ENCODE measurements at regions not wholly inside any gene's neighbourhood (a gene's known extent, or its start where the extent isn't known, plus 50 kb on each side); places are given as distances from the start of the nearest gene placed in this dataset.

- DNase-seq = no peak
Observed at GRCh38 chr3:54020436-54020835, 101.9 kb upstream of the CACNA2D3 start.

DNA sequence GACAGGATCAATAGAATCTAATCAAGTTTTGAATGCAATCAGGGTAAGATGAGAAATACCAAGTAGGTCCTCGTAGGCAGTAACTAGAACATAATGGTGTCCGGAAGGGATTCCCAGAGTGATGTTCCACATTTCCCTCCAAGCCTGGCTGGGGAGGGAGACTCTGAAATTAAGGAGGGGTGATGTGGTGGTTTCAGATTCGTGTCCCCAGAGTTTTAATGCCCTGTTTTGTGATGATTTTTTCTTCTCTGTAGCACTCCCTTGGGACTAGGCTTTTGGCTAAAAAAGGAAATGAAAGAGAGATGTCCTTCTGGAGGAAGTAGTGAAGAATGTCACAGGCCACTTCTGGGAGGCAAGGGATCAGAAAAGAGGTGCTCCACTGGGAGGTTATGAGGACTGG, 108.3 kb upstream of the CACNA2D3 start:
- DNase-seq = no peak

DNA sequence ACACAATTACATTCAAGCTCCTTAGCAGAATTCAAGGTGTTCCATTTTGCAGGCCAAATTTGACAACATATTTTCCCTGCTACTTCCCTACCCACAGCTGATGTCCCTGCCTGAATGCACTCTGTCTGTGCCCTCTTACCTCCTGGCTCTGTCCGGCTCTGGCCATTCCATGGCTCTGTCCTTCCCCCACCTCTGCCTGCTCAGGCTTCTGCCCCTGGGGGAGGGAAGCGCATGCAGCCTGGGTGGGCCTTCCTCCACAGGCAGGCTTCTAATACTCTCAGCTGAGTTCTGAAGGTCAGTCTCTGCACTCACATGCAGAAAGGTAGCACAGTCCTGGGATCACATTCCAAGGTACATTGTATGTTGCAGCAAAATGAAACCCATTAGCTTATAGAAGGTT, 113.6 kb upstream of the CACNA2D3 start:
- DNase-seq = no peak

DNA sequence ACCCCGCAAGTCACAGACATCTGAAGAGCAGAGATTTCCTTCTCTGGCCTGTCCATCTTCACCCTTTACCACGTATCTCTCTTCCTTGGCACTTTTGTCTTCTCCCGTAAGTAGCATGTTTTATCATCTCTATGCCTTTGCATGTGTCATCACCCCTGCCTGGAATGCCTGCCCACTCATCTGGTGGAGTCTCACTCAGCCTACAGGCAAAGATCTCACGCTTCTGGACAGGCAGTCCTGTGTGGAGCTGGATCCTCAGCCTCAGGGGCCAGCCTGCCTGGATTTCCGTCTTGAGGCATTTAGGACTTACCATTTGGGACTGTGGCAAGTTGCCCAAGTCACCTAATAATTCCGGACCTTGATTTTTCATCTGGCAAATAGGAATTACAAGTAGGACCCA, 114.3 kb upstream of the CACNA2D3 start:
- no peak for DNase-seq

- DNase-seq = no peak
Observed at GRCh38 chr3:54004335-54004734, 112.7 kb upstream of the SELENOK start.

- DNase-seq = no peak
Observed at GRCh38 chr3:54003136-54003535, 111.5 kb upstream of the SELENOK start.

- DNase-seq = no peak
Observed at GRCh38 chr3:53999725-54000124, 108.1 kb upstream of the SELENOK start.

DNA sequence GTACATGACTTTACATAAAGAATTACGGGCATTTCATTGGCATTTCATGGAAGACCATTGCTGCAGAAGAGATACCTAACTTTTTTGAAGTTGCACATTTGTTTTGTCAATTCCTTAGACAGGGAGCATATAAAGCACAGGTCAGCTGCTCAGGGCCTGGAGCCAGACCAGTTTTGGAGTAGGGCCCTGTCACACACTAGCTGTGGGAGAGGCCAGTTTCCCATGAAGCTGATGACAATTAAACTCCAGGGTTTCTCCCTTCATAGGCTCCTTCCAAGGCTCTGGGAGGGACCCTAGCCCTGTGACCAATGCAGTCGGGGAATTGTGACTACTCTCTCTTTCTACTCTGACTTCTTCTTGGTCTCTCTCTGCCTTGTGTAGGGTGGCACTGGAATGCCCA, 107.3 kb upstream of the SELENOK start:
- no peak for DNase-seq

GRCh38 chr3:53997476-53997875, 105.8 kb upstream of the SELENOK start:
- no peak for DNase-seq

DNA sequence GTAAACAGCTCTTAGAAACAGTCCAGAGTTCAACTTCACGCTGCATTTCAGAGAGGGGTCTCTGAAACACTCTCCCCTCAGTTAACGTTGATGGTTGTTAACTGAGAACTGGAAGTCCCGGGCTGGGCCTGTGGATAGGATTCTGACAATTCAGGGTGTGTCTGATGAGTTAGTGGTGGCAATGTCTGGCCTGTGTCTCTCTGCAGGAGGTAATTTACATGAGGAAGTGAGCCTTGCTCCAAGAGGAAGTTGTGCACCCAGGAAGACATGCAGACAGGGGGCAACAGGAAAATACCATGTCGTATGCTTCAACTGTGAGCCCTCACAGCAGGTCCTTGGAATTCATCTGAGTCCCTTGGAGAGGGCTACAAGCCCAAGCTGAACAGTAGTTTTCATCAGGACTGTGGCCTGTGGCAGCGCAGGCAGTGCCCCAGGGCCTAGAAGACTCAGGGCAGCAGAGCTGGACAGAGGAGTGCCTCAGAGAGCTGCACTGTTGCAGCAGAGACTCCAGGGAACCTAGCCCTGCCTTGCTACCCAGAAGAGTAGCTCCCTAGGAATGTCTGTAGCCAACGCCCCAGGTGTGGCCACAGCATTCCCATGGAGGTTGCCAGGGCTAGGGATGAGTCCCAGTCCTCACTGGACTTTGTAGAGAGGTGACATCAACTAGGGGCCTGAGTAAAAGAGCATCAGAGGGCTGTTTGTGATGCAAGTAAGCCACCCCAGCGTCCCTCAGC, 104.6 kb upstream of the SELENOK start:
- peak in 1 of 2 experiments; percentile 7 for DNase-seq

DNA sequence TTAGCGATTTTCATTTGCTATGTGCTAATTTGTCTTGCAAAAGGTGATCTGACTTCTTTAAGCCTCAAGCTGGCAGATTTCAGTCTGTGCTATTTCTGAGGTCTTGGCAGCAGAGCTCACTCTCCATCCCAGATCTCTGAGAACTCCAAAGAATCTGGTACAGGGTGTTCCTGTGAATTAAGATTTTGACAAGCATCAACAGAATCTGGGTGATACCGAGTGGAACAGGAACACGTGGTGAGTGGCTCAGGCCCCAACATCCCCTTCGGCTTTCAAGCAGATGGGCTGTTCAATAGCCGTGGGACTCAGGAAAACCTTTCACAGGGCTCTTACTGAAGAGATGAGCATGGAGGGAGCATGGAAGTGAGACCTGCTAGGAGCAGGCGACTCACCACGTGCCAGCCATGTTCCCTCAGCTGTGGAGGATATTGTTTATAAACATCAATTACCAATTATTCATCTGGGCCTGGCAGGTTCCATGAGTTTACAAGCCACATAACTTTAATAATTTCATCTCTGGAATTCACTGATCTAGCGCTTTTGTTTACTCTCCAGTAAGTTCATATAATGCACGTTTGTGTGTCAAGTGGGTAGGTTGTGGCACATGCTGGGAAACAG, 103.4 kb upstream of the SELENOK start:
- DNase-seq = no peak

GRCh38 chr3:53991240-53991639, 99.6 kb upstream of the SELENOK start:
- no peak for DNase-seq

DNA sequence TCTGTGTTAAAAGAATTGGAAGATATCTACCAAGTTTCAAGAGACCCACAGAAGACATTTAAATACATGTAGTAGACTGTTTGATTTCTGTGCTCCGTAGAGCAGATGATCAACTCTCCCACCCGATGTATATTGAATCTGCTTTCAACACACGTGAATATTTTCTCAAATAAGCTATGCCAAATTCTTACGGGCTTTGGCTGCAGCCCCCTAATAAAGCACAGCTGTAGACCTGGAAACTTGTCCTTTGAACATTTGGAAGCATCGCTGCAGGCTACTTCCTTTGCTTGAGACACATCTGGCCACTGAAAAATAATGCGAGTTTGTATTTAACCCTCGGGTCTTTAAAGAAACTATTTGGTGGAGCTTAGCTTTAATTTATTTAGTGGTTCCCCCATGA, 98.3 kb upstream of the SELENOK start:
- no peak for DNase-seq

DNA sequence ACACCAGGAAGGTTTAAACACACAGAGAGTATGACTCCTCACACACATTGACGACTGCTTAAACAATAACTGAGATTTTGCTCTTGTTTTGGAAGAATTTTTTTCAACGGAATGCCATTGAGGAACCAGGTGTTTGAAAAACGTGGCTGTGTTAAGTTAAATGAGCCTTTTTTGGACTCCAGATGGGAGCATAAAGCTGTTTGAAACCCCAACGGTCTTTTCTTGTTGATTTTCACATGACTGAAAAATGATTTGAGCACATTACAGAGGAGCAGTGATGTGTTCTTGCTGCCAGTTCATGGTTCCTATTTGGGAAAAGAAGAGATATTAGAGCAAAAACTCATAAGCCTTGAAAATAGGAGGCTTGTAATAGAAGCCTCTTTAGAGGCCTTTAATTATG, 97.8 kb upstream of the SELENOK start:
- DNase-seq = no peak

GRCh38 chr3:53978386-53978785, 86.7 kb upstream of the SELENOK start:
- no peak for DNase-seq

GRCh38 chr3:53975382-53975781, 83.7 kb upstream of the SELENOK start:
- DNase-seq = no peak

GRCh38 chr3:53974324-53974723, 82.7 kb upstream of the SELENOK start:
- DNase-seq = no peak

DNA sequence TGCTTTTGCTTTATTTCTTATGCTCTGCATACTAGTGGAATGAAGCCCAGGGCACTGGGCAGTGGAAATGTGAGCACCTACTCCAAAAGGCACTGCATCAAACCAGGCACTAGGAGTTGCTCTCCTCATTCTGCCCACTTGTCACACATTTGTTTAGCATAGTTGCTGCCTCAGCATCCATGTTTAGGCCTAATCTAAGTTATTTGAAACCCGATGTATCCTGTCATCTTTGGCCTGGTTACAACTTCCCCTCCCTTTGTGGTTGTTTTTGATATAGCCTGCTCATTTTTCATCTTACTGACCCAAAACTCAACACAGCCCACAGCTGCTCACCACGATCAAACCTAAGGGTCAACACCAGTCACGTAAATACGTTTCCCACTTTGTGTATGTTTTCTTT, 82.2 kb upstream of the SELENOK start:
- DNase-seq = no peak

GRCh38 chr3:53970661-53971060, 79.0 kb upstream of the SELENOK start:
- DNase-seq = no peak

GRCh38 chr3:53969086-53969485, 77.4 kb upstream of the SELENOK start:
- no peak for DNase-seq

DNA sequence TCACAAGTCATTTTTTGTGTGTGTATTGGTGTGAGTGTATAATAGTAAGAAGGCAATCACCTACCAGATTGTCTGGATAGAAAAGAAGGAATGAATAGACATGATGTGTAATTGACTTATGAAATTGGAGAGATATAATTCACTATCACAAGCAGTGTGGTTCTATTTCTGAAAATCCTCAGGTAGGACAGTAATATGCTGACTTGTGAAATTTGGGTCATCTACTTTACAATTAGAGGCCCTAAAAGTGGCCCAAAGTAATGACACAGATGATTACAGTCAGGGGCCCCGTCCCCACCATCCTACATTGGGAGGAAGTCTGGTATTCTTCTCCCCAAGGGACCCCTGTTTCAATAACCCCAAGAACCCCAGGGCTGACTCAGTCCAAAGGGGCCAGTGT, 73.6 kb upstream of the SELENOK start:
- DNase-seq = no peak

DNA sequence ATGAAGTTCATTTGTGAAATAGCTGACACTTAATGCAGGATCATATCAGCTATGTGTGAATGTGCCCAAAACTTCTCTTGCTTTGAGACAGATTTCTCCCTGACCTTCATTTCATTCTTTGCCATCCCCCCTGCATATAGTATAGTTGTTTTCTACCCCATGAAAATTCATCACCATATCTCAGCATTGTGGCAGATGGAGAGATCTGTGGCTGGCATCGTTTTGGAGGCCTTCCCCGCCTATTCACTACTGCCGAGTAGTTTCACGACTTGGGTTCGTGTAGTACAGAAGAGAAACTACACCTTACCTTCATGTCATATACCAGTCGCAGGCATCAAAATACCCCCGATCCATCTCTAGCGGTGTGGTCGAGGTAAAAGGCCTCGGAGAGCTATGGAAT, 66.2 kb upstream of the SELENOK start:
- no peak for DNase-seq

DNA sequence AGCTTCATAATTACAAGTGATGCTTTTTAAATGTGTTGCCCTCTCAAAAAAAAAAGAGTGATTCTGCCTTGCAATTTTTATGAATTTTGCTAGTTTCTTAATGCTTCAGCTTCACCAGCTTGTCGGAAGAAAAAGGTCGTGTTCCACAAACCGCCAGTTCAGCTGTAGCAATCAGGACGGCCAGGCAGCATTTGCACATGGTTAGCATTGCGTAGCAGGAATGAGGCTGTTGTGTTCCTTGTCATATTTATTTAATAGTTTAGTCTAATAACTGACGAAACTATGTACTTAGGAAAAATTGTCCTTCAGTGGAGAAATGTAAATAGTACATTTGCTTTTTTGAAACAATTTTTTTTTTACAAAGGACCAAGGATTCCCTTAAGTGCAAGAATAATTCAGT, 64.9 kb upstream of the SELENOK start:
- no peak for DNase-seq

DNA sequence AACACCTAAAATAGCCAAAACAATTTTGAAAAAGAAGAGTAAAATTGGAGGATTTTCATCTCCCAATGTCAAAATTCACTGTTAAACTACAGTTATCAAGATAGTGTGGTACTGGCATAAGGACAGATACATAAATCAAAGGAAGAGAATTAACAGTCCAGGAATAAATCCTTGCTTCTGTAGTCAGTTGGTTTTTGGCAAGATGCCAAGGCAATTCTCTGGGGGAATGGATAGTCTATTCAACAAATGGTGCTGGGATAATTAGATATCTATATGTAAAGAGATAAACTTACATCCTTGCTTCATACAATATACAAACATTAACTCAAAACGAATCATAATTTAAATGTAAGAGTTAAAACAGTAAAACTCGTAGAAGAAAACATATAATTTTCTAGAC, 57.9 kb upstream of the SELENOK start:
- DNase-seq = no peak

DNA sequence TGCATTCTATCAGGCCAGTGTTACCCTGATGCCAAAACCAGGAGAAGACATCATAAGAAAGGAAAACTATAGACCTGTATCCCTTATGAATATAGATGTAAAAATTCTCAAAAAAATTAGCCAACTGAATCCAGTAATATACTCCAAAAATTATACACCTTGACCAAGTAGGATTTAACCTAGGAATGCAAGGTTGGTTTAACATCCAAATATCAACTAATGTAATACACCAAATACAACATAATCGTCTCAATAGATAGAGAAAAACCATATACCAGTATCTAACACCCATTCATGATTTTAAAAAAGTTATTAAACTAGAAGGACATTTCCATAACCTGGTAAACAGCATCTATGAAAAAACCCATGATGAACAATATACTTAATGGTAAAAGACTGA, 56.5 kb upstream of the SELENOK start:
- no peak for DNase-seq

Measured in AML-193 (cell line).